NOMO-1 (cell line): ENCODE measurements at regions not wholly inside any gene's neighbourhood (a gene's known extent, or its start where the extent isn't known, plus 50 kb on each side); places are given as distances from the start of the nearest gene placed in this dataset.

Source experiments
- DNase-seq, 2 experiments: peaks; one replicate each; lab custom pipeline; 2025; ENCODE audit not compliant: unreplicated experiment in 2 of 2; lab: John Stamatoyannopoulos, UW

DNA sequence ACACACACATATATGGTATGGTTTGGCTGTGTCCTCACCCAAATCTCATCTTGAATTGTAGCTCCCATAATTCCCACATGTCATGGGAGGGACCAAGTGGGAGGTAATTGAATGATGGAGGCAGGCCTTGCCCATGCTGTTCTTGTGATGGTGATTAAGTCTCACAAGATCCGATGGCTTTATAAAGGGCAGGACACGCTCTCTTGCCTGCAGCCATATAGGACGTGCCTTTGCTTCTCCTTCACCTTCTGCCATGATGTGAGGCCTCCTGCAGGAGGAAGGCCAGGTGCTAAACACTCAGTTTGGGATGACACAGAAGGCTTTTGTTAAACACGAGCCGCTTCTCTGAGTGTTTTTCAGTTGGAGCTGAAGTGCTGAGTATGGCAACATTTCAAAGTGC, 205.3 kb upstream of the KLF6 start:
- no peak for DNase-seq

GRCh38 chr10:3987143-3987974, 202.3 kb upstream of the KLF6 start:
- no peak for DNase-seq

DNA sequence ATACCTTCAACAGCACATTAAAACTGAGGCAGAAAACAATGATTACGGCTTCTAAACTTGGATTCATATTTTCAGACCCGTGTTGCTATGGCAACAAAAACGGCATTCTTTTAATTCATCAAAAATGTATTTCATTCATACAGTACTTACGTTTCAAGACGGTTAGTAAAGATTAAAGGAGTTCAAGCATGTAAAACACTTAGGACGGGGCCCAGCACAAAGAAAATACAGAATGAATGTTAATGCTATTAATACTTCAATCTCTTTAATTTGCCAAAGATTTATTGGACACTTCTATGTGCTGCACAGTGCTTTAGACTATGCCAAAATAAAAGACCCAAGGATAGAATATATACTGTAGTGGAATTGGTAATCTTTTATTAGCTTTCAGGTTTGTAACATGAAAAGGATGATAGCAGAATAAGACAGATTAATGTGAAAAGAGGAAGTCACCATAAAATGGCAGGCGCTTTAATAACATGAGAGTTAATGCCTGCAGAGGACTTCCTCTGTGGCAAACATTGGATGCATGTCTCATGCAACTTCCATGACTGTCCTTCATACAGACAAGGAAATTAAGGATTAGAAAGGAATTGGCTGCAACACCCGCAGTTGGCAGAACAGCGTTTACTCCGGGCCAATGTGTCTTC, 201.6 kb upstream of the KLF6 start:
- no peak for DNase-seq

DNA sequence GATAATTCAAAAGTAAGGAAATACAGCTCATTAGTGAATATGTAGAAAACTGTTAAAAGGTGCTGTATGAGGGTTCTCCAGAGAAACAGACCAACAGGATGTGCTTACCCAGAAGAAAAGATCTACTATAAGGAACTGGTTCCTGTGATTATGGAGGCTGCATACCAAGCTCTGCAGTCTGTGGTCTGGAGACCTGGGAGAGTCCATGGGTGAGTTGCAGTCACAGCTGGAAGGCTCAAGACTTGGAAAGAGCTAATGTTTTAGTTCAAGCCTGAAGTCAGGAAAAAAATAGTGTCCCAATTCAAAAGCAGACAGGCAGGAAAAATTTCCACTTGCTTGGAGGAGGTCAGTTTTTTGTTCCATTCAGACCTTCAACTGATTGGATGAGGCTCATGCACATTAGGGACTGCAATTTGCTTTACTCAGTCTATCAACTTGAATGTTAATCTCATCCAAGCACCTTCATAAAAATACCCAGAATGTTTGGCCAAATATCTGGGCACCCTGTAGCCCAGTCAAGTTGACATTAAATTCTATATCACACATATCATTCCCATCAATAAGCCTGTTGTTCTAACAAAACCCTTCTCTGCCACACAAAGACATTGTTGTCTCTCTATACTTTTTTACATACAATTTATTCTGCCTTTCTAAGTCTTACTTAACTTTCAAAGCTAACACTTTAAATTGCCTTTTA, 197.9 kb upstream of the KLF6 start:
- no peak for DNase-seq

DNA sequence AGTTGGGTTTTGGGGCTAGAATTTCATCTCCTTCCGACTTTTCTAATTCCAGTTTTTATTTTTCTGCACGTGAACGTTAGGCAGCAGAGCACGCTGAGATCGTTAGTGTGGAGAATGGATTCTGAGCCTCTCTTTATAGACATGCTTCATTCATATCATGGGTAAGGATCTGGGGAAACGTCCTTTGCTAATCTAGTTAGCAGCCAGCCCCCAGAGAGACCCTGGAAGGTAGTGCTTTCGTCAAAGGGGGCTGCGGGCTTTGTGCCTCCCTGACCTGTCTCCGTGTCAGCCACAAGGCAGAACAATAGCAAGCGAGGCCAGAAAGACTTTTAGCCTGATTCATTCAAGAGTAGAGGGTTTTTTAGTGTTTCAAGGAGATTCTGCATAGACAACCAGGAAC, 196.3 kb upstream of the KLF6 start:
- DNase-seq: no peak

DNA sequence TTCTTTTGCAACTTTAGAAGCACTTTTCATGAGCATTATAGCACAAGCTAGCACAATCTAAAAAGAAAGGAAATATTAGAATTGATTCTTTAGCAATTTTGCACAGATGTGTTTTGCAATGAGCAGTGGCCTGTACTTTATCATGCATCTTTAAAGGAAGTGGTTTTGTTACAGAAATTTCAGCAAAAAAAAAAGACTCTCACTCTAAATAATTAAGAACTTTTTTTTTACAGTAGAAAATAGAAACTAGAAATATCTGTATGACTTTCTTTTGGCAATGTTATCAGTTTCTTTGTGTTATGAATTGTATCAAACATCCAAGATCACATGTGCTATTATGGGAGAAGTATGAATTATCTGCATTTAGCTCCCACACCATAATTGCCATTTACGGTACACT, 195.7 kb upstream of the KLF6 start:
- DNase-seq: peak; percentile 43 to 71

GRCh38 chr10:3980144-3980543, 195.1 kb upstream of the KLF6 start:
- DNase-seq: no peak

GRCh38 chr10:3978761-3979160, 193.8 kb upstream of the KLF6 start:
- no peak for DNase-seq

DNA sequence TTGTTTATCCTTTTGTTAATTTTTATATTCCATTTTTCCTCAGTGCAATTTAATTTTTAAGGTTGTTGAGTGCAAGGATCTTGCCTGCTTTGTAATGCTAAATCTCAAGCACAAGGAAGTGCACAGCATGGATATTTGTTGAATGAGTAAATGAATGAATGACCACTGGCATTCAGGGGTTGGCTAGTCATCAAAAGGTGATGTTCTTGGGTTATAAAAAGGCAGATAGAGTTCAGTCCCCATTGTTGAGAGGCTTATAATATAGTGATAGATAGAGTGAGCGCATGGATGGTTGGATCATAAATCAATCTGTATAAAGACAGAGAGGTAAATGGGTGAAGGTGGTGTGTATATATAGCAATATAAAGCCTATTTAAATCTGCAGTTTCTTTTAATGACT, 193.2 kb upstream of the KLF6 start:
- DNase-seq: no peak

DNA sequence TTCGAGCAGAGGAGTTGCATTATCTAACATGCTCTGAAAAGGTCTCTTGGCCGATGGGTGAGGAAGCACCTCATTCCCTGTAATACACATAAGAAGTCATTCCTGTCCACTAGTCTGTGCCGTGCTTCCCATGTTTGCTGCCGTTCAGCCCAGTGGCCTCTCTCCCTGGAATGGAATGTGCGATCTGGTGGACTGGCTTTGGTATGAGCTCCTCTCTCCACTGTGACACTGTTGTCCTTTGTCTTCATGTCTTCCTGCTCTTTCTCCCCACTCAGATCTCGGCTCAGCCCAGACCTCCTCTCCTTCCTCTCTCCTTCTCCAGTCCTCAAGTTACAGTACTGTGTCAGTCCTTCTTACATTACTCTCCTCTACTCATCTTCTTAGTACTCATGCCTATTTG, 192.8 kb upstream of the KLF6 start:
- no peak for DNase-seq

- DNase-seq: no peak
Observed at GRCh38 chr10:3976718-3977117, 191.7 kb upstream of the KLF6 start.

GRCh38 chr10:3976171-3976570, 191.2 kb upstream of the KLF6 start:
- DNase-seq: no peak

- DNase-seq: no peak
Observed at GRCh38 chr10:3975016-3975415, 190.0 kb upstream of the KLF6 start.

DNA sequence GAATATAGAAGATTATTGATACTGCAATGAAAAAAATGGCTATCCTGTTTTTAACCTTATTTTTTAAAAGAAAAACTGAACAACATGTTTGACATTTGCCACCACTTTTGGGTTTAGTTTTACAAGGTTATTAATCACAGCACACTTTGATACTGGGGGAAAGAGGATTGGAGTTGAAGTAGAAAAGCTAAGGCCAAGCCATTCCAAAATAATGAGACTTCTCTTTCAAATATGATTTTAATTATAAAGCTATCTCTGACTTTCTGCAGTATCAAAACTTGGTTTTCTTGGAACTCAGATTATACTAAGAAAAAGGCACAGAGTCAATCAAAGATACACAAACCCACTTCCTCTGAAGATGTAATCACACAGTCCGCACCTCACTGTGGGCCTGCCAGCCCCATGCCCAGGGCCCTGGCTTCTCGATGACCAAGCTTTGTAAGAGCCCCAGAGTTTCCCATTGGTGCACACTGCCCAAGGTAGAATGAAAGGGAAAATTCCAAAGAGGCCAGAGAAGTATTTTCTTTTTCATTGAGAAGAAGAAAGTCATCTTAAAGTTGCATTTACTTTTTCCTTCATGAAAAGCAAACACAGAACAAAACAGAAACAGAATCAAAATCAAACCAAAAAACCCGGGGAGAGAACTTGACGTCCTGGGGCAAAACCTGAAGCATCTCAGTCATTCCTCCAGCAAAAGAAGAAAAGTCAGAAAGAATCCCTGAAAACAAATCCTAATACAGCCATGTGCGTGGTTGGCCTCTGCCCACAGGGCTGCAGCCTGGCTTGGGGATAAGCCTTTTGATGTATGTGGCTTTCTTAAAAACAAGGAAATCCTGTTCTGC, 187.7 kb upstream of the KLF6 start:
- no peak for DNase-seq

DNA sequence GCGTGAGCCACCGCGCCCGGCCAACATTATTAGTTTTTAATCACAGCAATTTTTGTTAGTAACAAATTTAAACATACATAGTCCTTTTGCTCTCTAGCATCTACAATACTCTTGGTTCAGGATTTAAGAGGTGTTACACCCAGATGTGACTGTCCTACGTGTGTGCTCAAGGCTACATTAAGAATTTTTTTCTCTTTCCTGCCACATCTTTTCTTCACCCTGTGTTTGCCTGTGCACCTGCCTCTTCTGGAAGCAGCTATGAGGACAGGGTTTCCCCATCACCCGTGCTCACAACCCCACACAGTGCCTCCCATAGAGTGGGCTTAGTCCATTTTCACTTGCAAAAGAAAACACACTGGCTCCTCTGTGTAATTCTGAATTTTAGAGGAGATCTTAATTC, 186.7 kb upstream of the KLF6 start:
- DNase-seq: no peak

DNA sequence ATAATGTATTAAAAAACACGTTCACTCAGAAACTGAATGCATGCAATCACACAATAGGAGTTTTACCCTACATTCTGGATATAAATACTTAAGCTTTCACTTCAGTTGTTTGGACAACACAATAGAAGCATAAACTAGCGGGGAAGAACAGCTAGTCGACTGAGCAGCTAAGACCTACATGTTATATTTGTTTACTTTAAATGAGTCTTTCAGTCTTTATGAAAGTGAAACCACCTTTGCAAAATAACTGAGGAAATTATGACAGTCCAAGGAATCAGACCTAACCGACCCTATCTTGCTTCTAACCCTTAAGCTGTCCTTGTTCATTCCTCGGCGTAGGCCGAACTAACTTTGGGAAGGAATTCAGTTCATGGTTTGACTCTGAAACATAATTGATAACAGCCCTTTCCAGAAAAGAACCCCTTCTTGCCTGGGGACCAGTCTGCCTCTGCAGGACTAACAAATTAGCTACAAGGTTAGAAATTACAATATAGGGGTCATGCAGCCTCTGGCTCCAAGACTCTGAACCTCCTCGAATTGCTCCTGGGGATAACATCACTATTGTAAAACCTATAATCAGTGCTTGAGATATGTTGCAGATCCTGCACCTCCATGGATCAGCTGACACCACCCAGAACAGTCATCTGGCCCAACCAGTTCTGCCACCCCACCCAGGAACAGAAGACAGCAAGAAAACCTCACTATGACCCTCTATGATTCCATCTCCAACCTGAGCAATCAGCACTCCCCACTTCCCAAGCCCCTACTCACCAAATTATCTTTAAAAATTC, 185.1 kb upstream of the KLF6 start:
- DNase-seq: no peak

DNA sequence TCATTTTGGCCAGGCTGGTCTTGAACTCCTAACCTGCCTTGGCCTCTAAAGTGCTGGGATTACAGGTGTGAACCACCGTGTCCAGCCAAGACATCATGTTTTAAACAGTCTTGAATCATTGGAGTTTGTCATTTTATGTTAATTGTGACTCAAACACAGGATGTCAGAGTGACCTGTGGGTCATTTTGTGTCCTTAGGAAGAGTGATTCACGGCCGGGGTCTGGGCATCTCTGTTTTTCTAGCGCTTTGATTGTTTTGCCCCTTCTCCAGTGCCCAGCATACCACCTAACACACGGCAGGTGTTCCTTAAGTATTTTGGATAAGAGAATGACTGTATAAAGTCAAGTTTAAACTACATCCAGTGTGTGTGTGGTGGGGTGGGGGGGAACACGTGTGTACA, 183.7 kb upstream of the KLF6 start:
- no peak for DNase-seq

GRCh38 chr10:3964516-3964915, 179.5 kb upstream of the KLF6 start:
- DNase-seq: no peak

DNA sequence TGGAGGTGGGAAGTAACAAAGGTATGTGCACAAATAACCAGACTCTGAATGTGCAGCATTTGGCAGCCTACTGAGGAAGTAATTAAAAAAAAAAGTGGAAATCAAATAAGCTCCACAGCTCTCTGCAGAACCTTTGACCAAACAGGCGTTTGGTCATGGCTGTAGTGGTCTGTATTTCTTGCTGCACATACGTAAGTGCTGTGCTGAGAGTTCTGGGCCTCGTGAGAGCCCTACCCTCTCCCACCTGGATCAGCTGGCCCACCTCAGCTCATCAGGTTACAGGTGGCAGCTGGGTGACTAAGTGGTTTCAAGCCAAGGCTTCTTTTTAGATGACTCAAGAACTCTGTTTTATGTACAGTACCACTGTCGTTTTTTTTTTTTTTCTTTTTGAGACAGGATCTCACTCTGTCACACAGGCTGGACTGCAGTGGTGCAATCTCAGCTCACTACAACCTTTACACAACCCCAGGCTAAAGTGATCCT, 178.2 kb upstream of the KLF6 start:
- peak in 1 of 2 experiments; percentile 12 for DNase-seq

DNA sequence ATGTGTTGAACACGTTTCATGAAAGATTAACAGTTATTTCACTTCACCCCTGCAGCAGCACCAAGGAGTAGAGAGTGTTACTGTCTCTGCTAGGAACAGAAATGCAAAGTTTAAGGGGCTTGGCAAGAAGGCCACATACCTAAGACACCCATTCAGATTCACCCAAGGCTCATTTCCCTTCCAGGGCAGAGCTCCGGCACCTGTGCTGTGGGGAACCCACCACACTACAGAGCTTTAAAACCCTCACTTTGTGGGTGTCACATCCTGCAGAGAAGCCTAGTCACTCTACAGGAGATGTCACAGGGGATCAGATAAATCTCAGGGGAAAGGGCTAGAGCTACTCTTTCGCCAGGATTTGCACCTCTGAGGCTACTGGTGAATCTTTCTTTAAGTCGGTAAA, 176.1 kb upstream of the KLF6 start:
- DNase-seq: no peak
